Urinary bladder (tissue), 3 donors: ENCODE measurements at regions not wholly inside any gene's neighbourhood (a gene's known extent, or its start where the extent isn't known, plus 50 kb on each side); places are given as distances from the start of the nearest gene placed in this dataset.

ENCODE experiments used
- DNase-seq: peaks from one replicate; pipeline ENCODE4 v3.0.0-alpha.2; 2015; ENCODE audit errors: extremely low spot score
- H3K27ac ChIP-seq: one replicate; pipeline ENCODE4 v1.5.1; 2013; ENCODE audit warnings: low read depth, mild to moderate bottlenecking, moderate library complexity
- H3K36me3 ChIP-seq: one replicate; pipeline ENCODE4 v1.6.1; 2013; ENCODE audit warnings: mild to moderate bottlenecking, moderate library complexity; ENCODE audit not compliant: insufficient read depth
- H3K4me1 ChIP-seq: one replicate; pipeline ENCODE4 v1.6.1; 2013; ENCODE audit warnings: mild to moderate bottlenecking, moderate library complexity; ENCODE audit not compliant: insufficient read depth
- H3K4me3 ChIP-seq: one replicate; pipeline ENCODE4 v1.5.1; 2013; ENCODE audit warnings: low read depth, low read length
- WGBS: extraction: QIAGEN DNeasy Blood & Tissue Kit; methylation state at CpG from one replicate; pipeline ENCODE4 v1.1.7; 2013; 5-methylcytosine and 5-hydroxymethylcytosine counted together
- donor health status: healthy with polysubstance abuse.
- donor health status: healthy.

GRCh38 chr2:150587547-150588505 lies 100.4 kb upstream of the RND3 start:
- Histone ChIP-seq H3K36me3 (no peaks in the 10 kb centered on the region), H3K4me1 (no peaks in the 10 kb centered on the region), H3K27ac (no peak overlapping the region), H3K4me3 (no peak overlapping the region)
- peak; percentile 59 for DNase-seq
- WGBS, result 37% methylated on average over 10 of the region's 10 CpGs

GRCh38 chr2:150586858-150587257 lies 99.4 kb upstream of the RND3 start:
- 54% methylated on average over 3 of the region's 3 CpGs for WGBS
- no peak for DNase-seq
- Histone ChIP-seq H3K27ac (no peak overlapping the region), H3K4me3 (no peak overlapping the region), H3K4me1 (no peaks in the 10 kb centered on the region), H3K36me3 (no peaks in the 10 kb centered on the region)

- no peak overlapping the region for H3K27ac ChIP-seq
- H3K36me3 ChIP-seq, result no peaks in the 10 kb centered on the region
- no peaks in the 10 kb centered on the region for H3K4me1 ChIP-seq
- no peak overlapping the region for H3K4me3 ChIP-seq
- DNase-seq, result no peak
- WGBS, result 97% methylated on average over 4 of the region's 4 CpGs
Measured at GRCh38 chr2:150585221-150585971, 97.9 kb upstream of the RND3 start.

GRCh38 chr2:150584081-150584480 lies 96.6 kb upstream of the RND3 start:
- H3K4me1 ChIP-seq, result no peaks in the 10 kb centered on the region
- no peak overlapping the region for H3K4me3 ChIP-seq
- DNase-seq, result no peak
- 98% methylated on average over 4 of the region's 4 CpGs for WGBS
- H3K36me3 ChIP-seq, result no peaks in the 10 kb centered on the region
- H3K27ac ChIP-seq, result no peak overlapping the region

GRCh38 chr2:150581717-150582472 lies 94.4 kb upstream of the RND3 start:
- Histone ChIP-seq H3K4me1 (no peaks in the 10 kb centered on the region), H3K36me3 (no peaks in the 10 kb centered on the region), H3K27ac (no peak overlapping the region), H3K4me3 (no peak overlapping the region)
- 62% methylated on average over 5 of the region's 5 CpGs for WGBS
- DNase-seq, result no peak

GRCh38 chr2:150578481-150578880 lies 91.0 kb upstream of the RND3 start:
- H3K36me3 ChIP-seq, result no peaks in the 10 kb centered on the region
- no peak overlapping the region for H3K27ac ChIP-seq
- H3K4me1 ChIP-seq, result no peaks in the 10 kb centered on the region
- WGBS, result 99% methylated on average over 2 of the region's 2 CpGs
- no peak for DNase-seq
- H3K4me3 ChIP-seq, result no peak overlapping the region

GRCh38 chr2:150575861-150576260 lies 88.4 kb upstream of the RND3 start:
- Histone ChIP-seq H3K36me3 (no peaks in the 10 kb centered on the region), H3K27ac (no peak overlapping the region), H3K4me3 (no peak overlapping the region), H3K4me1 (no peaks in the 10 kb centered on the region)
- WGBS, result 79% methylated on average over 1 of the region's 1 CpG
- no peak for DNase-seq

GRCh38 chr2:150572961-150573395 lies 85.5 kb upstream of the RND3 start:
- Histone ChIP-seq H3K4me3 (no peak overlapping the region), H3K27ac (no peak overlapping the region), H3K36me3 (no peaks in the 10 kb centered on the region), H3K4me1 (no peaks in the 10 kb centered on the region)
- no peak for DNase-seq

GRCh38 chr2:150572194-150572766 lies 84.8 kb upstream of the RND3 start:
- no peak for DNase-seq
- Histone ChIP-seq H3K4me1 (no peaks in the 10 kb centered on the region), H3K4me3 (no peak overlapping the region), H3K27ac (no peak overlapping the region), H3K36me3 (no peaks in the 10 kb centered on the region)
- WGBS, result 83% methylated on average over 6 of the region's 6 CpGs

- 64% methylated on average over 1 of the region's 1 CpG for WGBS
- Histone ChIP-seq H3K27ac (no peak overlapping the region), H3K4me1 (no peaks in the 10 kb centered on the region), H3K4me3 (no peak overlapping the region), H3K36me3 (no peaks in the 10 kb centered on the region)
- no peak for DNase-seq
Measured at GRCh38 chr2:150571121-150571520, 83.7 kb upstream of the RND3 start.

GRCh38 chr2:150570712-150571111 lies 83.2 kb upstream of the RND3 start:
- Histone ChIP-seq H3K4me3 (no peak overlapping the region), H3K4me1 (no peaks in the 10 kb centered on the region), H3K27ac (no peak overlapping the region), H3K36me3 (no peaks in the 10 kb centered on the region)
- no peak for DNase-seq
- 48% methylated on average over 1 of the region's 1 CpG for WGBS

GRCh38 chr2:150569761-150570160 lies 82.3 kb upstream of the RND3 start:
- 90% methylated on average over 4 of the region's 4 CpGs for WGBS
- H3K27ac ChIP-seq, result no peak overlapping the region
- no peak overlapping the region for H3K4me3 ChIP-seq
- no peaks in the 10 kb centered on the region for H3K4me1 ChIP-seq
- no peak for DNase-seq
- H3K36me3 ChIP-seq, result no peaks in the 10 kb centered on the region

GRCh38 chr2:150567771-150568301 lies 80.4 kb upstream of the RND3 start:
- no peaks in the 10 kb centered on the region for H3K36me3 ChIP-seq
- H3K27ac ChIP-seq, result no peak overlapping the region
- no peak for DNase-seq
- H3K4me1 ChIP-seq, result no peaks in the 10 kb centered on the region
- 66% methylated on average over 4 of the region's 4 CpGs for WGBS
- H3K4me3 ChIP-seq, result no peak overlapping the region
